K562 (cell line): ENCODE measurements at regions not wholly inside any gene's neighbourhood (a gene's known extent, or its start where the extent isn't known, plus 50 kb on each side); places are given as distances from the start of the nearest gene placed in this dataset.
A peak's percentile ranks its signal among the peaks of the same experiment; 100 is the strongest.

Experiments
- ATF1 ChIP-seq, 2 experiments: fragments of 450-650 bp in 1 of 2; IDR thresholded peaks; 2 replicates each; pipeline ENCODE4 v1.6.1; 2016; ENCODE audit warnings: missing compliant biosample characterization in 1 of 2, missing genetic modification characterization in 1 of 2
- CSDE1 ChIP-seq, 2 experiments: fragments of 450-650 bp; IDR thresholded peaks; 2 replicates each; pipeline ENCODE4 v1.6.1; 2016; ENCODE audit warnings: mild to moderate bottlenecking in 1 of 2
- CTCF ChIP-seq, 3 experiments: IDR thresholded peaks in 2 of 3; conservative IDR thresholded peaks in 1 of 3; 2 replicates each; pipeline ENCODE4 v1.5.1; 2011 to 2012; ENCODE audit warnings: low read length in 3 of 3, mild to moderate bottlenecking in 3 of 3, control low read depth in 2 of 3, improper control_type of control experiment in 1 of 3, inconsistent platforms in 1 of 3, low read depth in 1 of 3, mixed read lengths in 1 of 3, moderate library complexity in 1 of 3; ENCODE audit not compliant: insufficient read depth in 2 of 3
- ELK3 ChIP-seq: fragments of 450-650 bp; formaldehyde crosslinking; IDR thresholded peaks from 2 replicates; pipeline ENCODE4 v1.4.0; 2020; ENCODE audit warnings: mild to moderate bottlenecking
- FOXO4 ChIP-seq: fragments of 450-650 bp; formaldehyde crosslinking; IDR thresholded peaks from 2 replicates; pipeline ENCODE4 v1.4.0; 2020; ENCODE audit warnings: mild to moderate bottlenecking, moderate library complexity
- GTF2A2 ChIP-seq: IDR thresholded peaks from 2 replicates; pipeline ENCODE4 v1.6.1; 2016; ENCODE audit warnings: mild to moderate bottlenecking, missing genetic modification characterization, missing compliant biosample characterization
- KHSRP ChIP-seq: fragments of 450-650 bp; IDR thresholded peaks from 2 replicates; pipeline ENCODE4 v1.6.1; 2017
- LARP7 ChIP-seq: fragments of 450-650 bp; IDR thresholded peaks from 2 replicates; pipeline ENCODE4 v1.6.1; 2016
- MXI1 ChIP-seq: IDR thresholded peaks from 2 replicates; pipeline ENCODE4 v1.6.1; 2011; ENCODE audit warnings: low read depth, mild to moderate bottlenecking, improper control_type of control experiment, low read length
- NBN ChIP-seq: fragments of 450-650 bp; IDR thresholded peaks from 2 replicates; pipeline ENCODE4 v1.6.1; 2016; ENCODE audit warnings: low read depth, mild to moderate bottlenecking
- NCOR1 ChIP-seq: fragments of 450-650 bp; IDR thresholded peaks from 2 replicates; pipeline ENCODE4 v1.6.1; 2016; ENCODE audit warnings: mild to moderate bottlenecking, moderate library complexity
- NR2C1 ChIP-seq, 2 experiments: fragments of 450-650 bp; IDR thresholded peaks; 2 replicates each; pipeline ENCODE4 v1.6.1; 2017; ENCODE audit warnings: mild to moderate bottlenecking in 2 of 2, antibody characterized with exemption in 1 of 2, inconsistent platforms in 1 of 2, missing compliant biosample characterization in 1 of 2, missing genetic modification characterization in 1 of 2
- PCBP1 ChIP-seq: fragments of 200-400 bp; formaldehyde crosslinking; IDR thresholded peaks from 2 replicates; pipeline ENCODE4 v1.6.1; 2018; ENCODE audit warnings: mild to moderate bottlenecking, low read depth, low read length; ENCODE audit not compliant: poor library complexity, severe bottlenecking
- POU5F1 ChIP-seq: fragments of 150-350 bp; IDR thresholded peaks from 2 replicates; pipeline ENCODE4 v1.6.1; 2014; ENCODE audit warnings: borderline replicate concordance, low read length, low read depth, mild to moderate bottlenecking; ENCODE audit not compliant: partially characterized antibody
- RFX5 ChIP-seq: IDR thresholded peaks from 2 replicates; pipeline ENCODE4 v1.6.1; 2011; ENCODE audit warnings: low read depth, mild to moderate bottlenecking, improper control_type of control experiment, low read length
- SMC3 ChIP-seq: conservative IDR thresholded peaks from 2 replicates; pipeline ENCODE4 v1.6.1; 2011; ENCODE audit warnings: low read depth, low read length, improper control_type of control experiment; ENCODE audit not compliant: insufficient read depth
- TAF7 ChIP-seq: fragments of 450-650 bp; IDR thresholded peaks from 2 replicates; pipeline ENCODE4 v1.6.1; 2016; ENCODE audit warnings: missing genetic modification characterization, missing compliant biosample characterization
- TAL1 ChIP-seq: fragments of 450-650 bp; IDR thresholded peaks from 2 replicates; pipeline ENCODE4 v1.6.1; 2016; ENCODE audit warnings: mild to moderate bottlenecking
- TARDBP ChIP-seq: fragments of 450-650 bp; IDR thresholded peaks from 2 replicates; pipeline ENCODE4 v1.6.1; 2016
- TCF15 ChIP-seq: fragments of 250-450 bp; sonication (Bioruptor Pico); IDR thresholded peaks from 2 replicates; pipeline ENCODE4 v1.8.0; 2022; ENCODE audit warnings: moderate library complexity, mild to moderate bottlenecking, inconsistent platforms
- ZBTB34 ChIP-seq: fragments of 250-450 bp; sonication (Bioruptor Pico); IDR thresholded peaks from 2 replicates; pipeline ENCODE4 v1.8.0; 2021; ENCODE audit warnings: mild to moderate bottlenecking, moderate library complexity
- ZNF212 ChIP-seq: fragments of 450-650 bp; formaldehyde crosslinking; IDR thresholded peaks from 2 replicates; pipeline ENCODE4 v1.4.0; 2020; ENCODE audit warnings: mild to moderate bottlenecking
- ZNF239 ChIP-seq: fragments of 250-450 bp; sonication (Bioruptor Pico); IDR thresholded peaks from 2 replicates; pipeline ENCODE4 v1.4.0; 2020; ENCODE audit warnings: mild to moderate bottlenecking
- ZZZ3 ChIP-seq: fragments of 450-650 bp; IDR thresholded peaks from 2 replicates; pipeline ENCODE4 v1.6.1; 2016; ENCODE audit warnings: antibody characterized with exemption, mild to moderate bottlenecking, moderate library complexity

GRCh38 chr2:105576440-105577241 lies 168.1 kb upstream of the NCK2 start (continued):
- TF ChIP-seq RFX5 (no peak), PCBP1 (no peak), TCF15 (no peak), ATF1 (CRISPR knock-in tag; IDR thresholded peaks at IDR 0.05) (no peak), ATF1 (tag; IDR thresholded peaks at IDR 0.05) (0 out of 2 replicates have a peak, but pooled peaks have one; percentile 28), TARDBP (no peak), KHSRP (no peak), CTCF (IDR thresholded peaks at IDR 0.05 in 2 of 3, conservative IDR thresholded peaks at IDR 0.05 in 1 of 3; ENCODE audit: insufficient read depth in 2 of 3, low read depth in 1 of 3, low read length in 3 of 3) (peak; percentile 52 to 86 (median 60); a peak in 4 of 6 replicates), ZBTB34 (CRISPR knock-in tag) (no peak), GTF2A2 (tag) (no peak), MXI1 (no peak), ZZZ3 (no peak), NBN (no peak), ZNF212 (CRISPR knock-in tag) (no peak), NCOR1 (no peak), FOXO4 (CRISPR knock-in tag) (no peak), ELK3 (CRISPR knock-in tag) (no peak), TAF7 (tag) (no peak), NR2C1 (IDR thresholded peaks at IDR 0.05) (no peak), NR2C1 (tag; IDR thresholded peaks at IDR 0.05) (peak; percentile 10; the same call in 1 of the 2 replicates), CSDE1 (IDR thresholded peaks at IDR 0.05) (no peak), POU5F1 (no peak), ZNF239 (CRISPR knock-in tag) (no peak), LARP7 (no peak), TAL1 (no peak), SMC3 (peak; percentile 67)
